ENCODE measurements at regions not wholly inside any gene's neighbourhood (a gene's known extent, or its start where the extent isn't known, plus 50 kb on each side); places are given as distances from the start of the nearest gene placed in this dataset.

DNA sequence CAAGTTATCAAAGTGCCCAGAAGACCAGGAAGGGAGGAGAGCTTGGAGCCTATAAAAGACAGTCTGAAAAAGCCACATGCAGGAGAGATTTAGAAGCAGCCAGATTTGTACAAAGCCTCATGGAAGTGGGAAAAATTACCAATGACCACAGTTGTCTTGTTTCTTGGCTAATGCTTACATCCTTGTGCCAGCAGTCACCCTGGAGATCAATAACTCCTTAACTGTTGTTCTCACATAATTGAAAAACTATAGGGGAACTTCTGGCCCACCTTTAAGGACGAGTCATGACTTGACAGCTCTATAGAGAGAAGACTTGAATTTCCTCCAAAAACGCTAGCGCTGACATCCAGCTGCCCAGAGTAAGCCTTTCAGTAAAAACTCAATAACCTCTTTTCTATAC, 313.1 kb downstream of the GALC start:
- TF ChIP-seq, protein P1, sequence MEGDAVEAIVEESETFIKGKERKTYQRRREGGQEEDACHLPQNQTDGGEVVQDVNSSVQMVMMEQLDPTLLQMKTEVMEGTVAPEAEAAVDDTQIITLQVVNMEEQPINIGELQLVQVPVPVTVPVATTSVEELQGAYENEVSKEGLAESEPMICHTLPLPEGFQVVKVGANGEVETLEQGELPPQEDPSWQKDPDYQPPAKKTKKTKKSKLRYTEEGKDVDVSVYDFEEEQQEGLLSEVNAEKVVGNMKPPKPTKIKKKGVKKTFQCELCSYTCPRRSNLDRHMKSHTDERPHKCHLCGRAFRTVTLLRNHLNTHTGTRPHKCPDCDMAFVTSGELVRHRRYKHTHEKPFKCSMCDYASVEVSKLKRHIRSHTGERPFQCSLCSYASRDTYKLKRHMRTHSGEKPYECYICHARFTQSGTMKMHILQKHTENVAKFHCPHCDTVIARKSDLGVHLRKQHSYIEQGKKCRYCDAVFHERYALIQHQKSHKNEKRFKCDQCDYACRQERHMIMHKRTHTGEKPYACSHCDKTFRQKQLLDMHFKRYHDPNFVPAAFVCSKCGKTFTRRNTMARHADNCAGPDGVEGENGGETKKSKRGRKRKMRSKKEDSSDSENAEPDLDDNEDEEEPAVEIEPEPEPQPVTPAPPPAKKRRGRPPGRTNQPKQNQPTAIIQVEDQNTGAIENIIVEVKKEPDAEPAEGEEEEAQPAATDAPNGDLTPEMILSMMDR (IDR thresholded peaks at IDR 0.05; ENCODE audit: unreplicated experiment): no peak
- H3K4me3 Mint-ChIP-seq (ENCODE audit: low read depth): no peak overlapping the region
- H3K9me3 Mint-ChIP-seq (ENCODE audit: low read depth): peaks cover 13% of the 10 kb centered on the region
- no peaks in the 10 kb centered on the region for H3K27me3 Mint-ChIP-seq
- DNase-seq (ENCODE audit: low spot score, unreplicated experiment): no peak
- no peaks in the 10 kb centered on the region for H3K4me1 Mint-ChIP-seq (ENCODE audit: low read depth)
- no peak overlapping the region for H3K27ac Mint-ChIP-seq
- no peaks in the 10 kb centered on the region for H3K36me3 Mint-ChIP-seq (ENCODE audit: insufficient read depth)

- H3K4me3 Mint-ChIP-seq (ENCODE audit: low read depth): no peak overlapping the region
- TF ChIP-seq, protein P1 (IDR thresholded peaks at IDR 0.05; ENCODE audit: unreplicated experiment): no peak
- H3K4me1 Mint-ChIP-seq (ENCODE audit: low read depth): no peaks in the 10 kb centered on the region
- H3K27ac Mint-ChIP-seq: no peak overlapping the region
- H3K9me3 Mint-ChIP-seq (ENCODE audit: low read depth): peaks cover 14% of the 10 kb centered on the region
- H3K36me3 Mint-ChIP-seq (ENCODE audit: insufficient read depth): no peaks in the 10 kb centered on the region
- H3K27me3 Mint-ChIP-seq: no peaks in the 10 kb centered on the region
- DNase-seq (ENCODE audit: low spot score, unreplicated experiment): no peak
Observed at GRCh38 chr14:87678624-87679023, 314.4 kb downstream of the GALC start.

- no peak for DNase-seq (ENCODE audit: low spot score, unreplicated experiment)
- Mint-ChIP-seq H3K27me3 (no peaks in the 10 kb centered on the region), H3K27ac (no peak overlapping the region), H3K36me3 (ENCODE audit: insufficient read depth) (no peaks in the 10 kb centered on the region), H3K9me3 (ENCODE audit: low read depth) (peaks cover 7% of the 10 kb centered on the region), H3K4me1 (ENCODE audit: low read depth) (no peaks in the 10 kb centered on the region), H3K4me3 (ENCODE audit: low read depth) (no peak overlapping the region)
- TF ChIP-seq, protein P1 (IDR thresholded peaks at IDR 0.05; ENCODE audit: unreplicated experiment): no peak
Observed at GRCh38 chr14:87676814-87677437, 316.1 kb downstream of the GALC start.

DNA sequence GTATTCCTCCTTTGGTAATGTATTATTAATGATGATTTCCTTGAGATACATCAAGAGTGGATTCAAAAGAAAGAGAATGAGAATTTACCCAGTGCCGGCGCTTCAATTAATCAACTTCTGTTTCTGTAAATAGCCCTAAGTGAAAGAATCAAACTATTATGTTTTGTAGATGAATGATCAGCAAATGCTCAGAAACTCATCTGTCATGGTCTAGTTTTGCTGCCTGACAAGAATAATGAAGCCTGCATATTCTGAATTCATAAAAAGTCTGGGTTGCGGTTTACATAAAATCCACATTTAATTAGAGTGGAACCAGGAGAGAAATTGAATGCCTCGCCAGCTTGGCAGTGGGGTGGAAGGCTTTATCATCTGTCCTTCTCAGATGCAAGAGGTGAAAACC, 325.3 kb downstream of the GALC start:
- H3K27ac Mint-ChIP-seq: no peak overlapping the region
- no peaks in the 10 kb centered on the region for H3K36me3 Mint-ChIP-seq (ENCODE audit: insufficient read depth)
- TF ChIP-seq, protein P1 (IDR thresholded peaks at IDR 0.05; ENCODE audit: unreplicated experiment): no peak
- H3K9me3 Mint-ChIP-seq (ENCODE audit: low read depth): peaks cover 12% of the 10 kb centered on the region
- H3K4me1 Mint-ChIP-seq (ENCODE audit: low read depth): no peaks in the 10 kb centered on the region
- H3K27me3 Mint-ChIP-seq: no peaks in the 10 kb centered on the region
- H3K4me3 Mint-ChIP-seq (ENCODE audit: low read depth): no peak overlapping the region
- DNase-seq (ENCODE audit: low spot score, unreplicated experiment): no peak

GRCh38 chr14:87656315-87656714, 336.7 kb downstream of the GALC start:
- Mint-ChIP-seq H3K4me3 (ENCODE audit: low read depth) (no peak overlapping the region), H3K9me3 (ENCODE audit: low read depth) (no peaks in the 10 kb centered on the region), H3K36me3 (ENCODE audit: insufficient read depth) (no peaks in the 10 kb centered on the region), H3K27me3 (no peaks in the 10 kb centered on the region), H3K4me1 (ENCODE audit: low read depth) (no peaks in the 10 kb centered on the region), H3K27ac (no peak overlapping the region)
- DNase-seq (ENCODE audit: low spot score, unreplicated experiment): no peak
- TF ChIP-seq, protein P1 (IDR thresholded peaks at IDR 0.05; ENCODE audit: unreplicated experiment): no peak
